GM12878 (cell line): ENCODE measurements at regions not wholly inside any gene's neighbourhood (a gene's known extent, or its start where the extent isn't known, plus 50 kb on each side); places are given as distances from the start of the nearest gene placed in this dataset.

ENCODE experiments used
- ATAC-seq: fragments of 200-7000 bp; cut with Tn5 transposase; 3 replicates; pipeline ENCODE4 v1.9.1; 2020; ENCODE audit warnings: mild to moderate bottlenecking, moderate library complexity
- BruUV-seq: library from RNA; stranded (reverse); fragments of 400-500 nt; replicated peaks from 2 replicates; lab custom pipeline; 2021; lab: Mats Ljungman, UMichigan
- CTCF ChIA-PET: fragments of 300-600 bp; sonication (Branson Sonifier 250); formaldehyde crosslinking; extraction: SDS; loops from one replicate; lab custom pipeline; 2021; ENCODE audit warnings: inconsistent platforms; lab: Yijun Ruan, JAX
- POLR2A ChIA-PET: fragments of 350-600 bp; formaldehyde crosslinking; extraction: SDS; loops from one replicate; lab custom pipeline; 2021; ENCODE audit warnings: inconsistent platforms; lab: Charles Lee
- RAD21 ChIA-PET: fragments of 300-600 bp; sonication (Branson Sonifier 250); formaldehyde crosslinking; loops from one replicate; lab custom pipeline; 2023; ENCODE audit warnings: antibody characterized with exemption; ENCODE audit not compliant: unreplicated experiment; lab: Charles Lee
- SMC1A ChIA-PET: fragments of 300-600 bp; sonication (Branson Sonifier 250); formaldehyde crosslinking; loops from one replicate; lab custom pipeline; 2023; ENCODE audit not compliant: unreplicated experiment, uncharacterized antibody; lab: Charles Lee
- DNase-seq: peaks from one replicate; pipeline ENCODE4 v3.0.0-alpha.2; 2011; ENCODE audit warnings: low read depth, low spot score
- FAIRE-seq: peaks from 3 replicates; lab custom pipeline; 2011; peaks lifted over from hg19 to GRCh38; lab: Jason Lieb, UNC
- H2AFZ ChIP-seq: 2 replicates; pipeline ENCODE4 v1.6.0; 2011; ENCODE audit warnings: low read depth, low read length, control low read depth; ENCODE audit not compliant: control insufficient read depth
- H3K27ac ChIP-seq: 2 replicates; pipeline ENCODE4 v1.5.1; 2011; ENCODE audit warnings: control low read depth; ENCODE audit not compliant: control insufficient read depth, insufficient read depth
- H3K27me3 ChIP-seq, 2 experiments: replicated peaks in 1 of 2; 2 replicates each; pipeline versions ENCODE4 v1.6.0 to v1.6.1; 2011; ENCODE audit warnings: low read length in 1 of 2; ENCODE audit not compliant: control insufficient read depth in 2 of 2, insufficient read depth in 2 of 2
- H3K36me3 ChIP-seq, 2 experiments: 2 replicates each; pipeline ENCODE4 v1.5.1; 2011; ENCODE audit warnings: low read length in 1 of 2; ENCODE audit not compliant: control insufficient read depth in 2 of 2, insufficient read depth in 2 of 2
- H3K4me1 ChIP-seq: 2 replicates; pipeline ENCODE4 v1.6.1; 2011; ENCODE audit warnings: mild to moderate bottlenecking, low read length, moderate library complexity, mixed read lengths; ENCODE audit not compliant: control insufficient read depth, insufficient read depth
- H3K4me2 ChIP-seq: 2 replicates; pipeline ENCODE4 v1.6.0; 2011; ENCODE audit warnings: control low read depth; ENCODE audit not compliant: control insufficient read depth, insufficient read depth
- H3K4me3 ChIP-seq: fragments of 200-600 bp; sonication (generic); 2 replicates; pipeline ENCODE4 v1.5.1; 2016
- H3K79me2 ChIP-seq: 2 replicates; pipeline ENCODE4 v1.6.0; 2011; ENCODE audit warnings: low read length; ENCODE audit not compliant: control insufficient read depth, insufficient read depth
- H3K9ac ChIP-seq: 2 replicates; pipeline ENCODE4 v1.8.0; 2011; ENCODE audit warnings: low read length, control low read depth, mixed read lengths; ENCODE audit not compliant: control insufficient read depth, insufficient read depth
- H3K9me3 ChIP-seq: replicated peaks from 3 replicates; pipeline ENCODE4 v1.5.1; 2011; ENCODE audit warnings: mild to moderate bottlenecking, low read length; ENCODE audit not compliant: control insufficient read depth, insufficient read depth
- H4K20me1 ChIP-seq: 2 replicates; pipeline ENCODE4 v1.6.0; 2011; ENCODE audit not compliant: control insufficient read depth, insufficient read depth
- ATF2 ChIP-seq: IDR thresholded peaks from 2 replicates; pipeline ENCODE4 v1.6.1; 2012; ENCODE audit warnings: low read length, inconsistent platforms
- CBFB ChIP-seq: IDR thresholded peaks from 2 replicates; pipeline ENCODE4 v1.6.1; 2016; ENCODE audit warnings: antibody characterized with exemption, low read depth
- CHD1 ChIP-seq: IDR thresholded peaks from 2 replicates; pipeline ENCODE4 v1.6.1; 2012; ENCODE audit warnings: low read depth, low read length, improper control_type of control experiment
- DPF2 ChIP-seq: fragments of 450-650 bp; IDR thresholded peaks from 2 replicates; pipeline ENCODE4 v1.6.1; 2017; ENCODE audit warnings: mild to moderate bottlenecking
- ESRRA ChIP-seq: IDR thresholded peaks from 2 replicates; pipeline ENCODE4 v1.6.1; 2012; ENCODE audit warnings: mild to moderate bottlenecking, low read length, improper control_type of control experiment
- FOXM1 ChIP-seq: IDR thresholded peaks from 2 replicates; pipeline ENCODE4 v1.6.1; 2012; ENCODE audit warnings: low read depth, mild to moderate bottlenecking, inconsistent platforms, low read length, moderate library complexity
- HSF1 ChIP-seq: fragments of 150-350 bp; IDR thresholded peaks from 2 replicates; pipeline ENCODE4 v1.6.1; 2014; ENCODE audit warnings: mild to moderate bottlenecking, low read depth, low read length
- MYC ChIP-seq: IDR thresholded peaks from 2 replicates; pipeline ENCODE4 v1.6.1; 2011; ENCODE audit warnings: mild to moderate bottlenecking, low read length, moderate library complexity, inconsistent platforms; ENCODE audit not compliant: insufficient read depth, insufficient replicate concordance, insufficient read length, severe bottlenecking
- NFIC ChIP-seq: IDR thresholded peaks from 2 replicates; pipeline ENCODE4 v1.6.1; 2012; ENCODE audit warnings: low read depth, mild to moderate bottlenecking, inconsistent platforms, low read length, moderate library complexity
- PAX8 ChIP-seq: fragments of 450-650 bp; IDR thresholded peaks from 2 replicates; pipeline ENCODE4 v1.6.1; 2017; ENCODE audit warnings: mild to moderate bottlenecking, moderate library complexity
- SREBF2 ChIP-seq: IDR thresholded peaks from 2 replicates; pipeline ENCODE4 v1.6.1; 2012; ENCODE audit warnings: mild to moderate bottlenecking, low read length
- YBX1 ChIP-seq: fragments of 450-650 bp; IDR thresholded peaks from 2 replicates; pipeline ENCODE4 v1.6.1; 2016; ENCODE audit warnings: antibody characterized with exemption
- ZNF217 ChIP-seq: fragments of 450-650 bp; IDR thresholded peaks from 2 replicates; pipeline ENCODE4 v1.6.1; 2017; ENCODE audit warnings: antibody characterized with exemption, mild to moderate bottlenecking
- ZNF592 ChIP-seq: fragments of 450-650 bp; IDR thresholded peaks from 2 replicates; pipeline ENCODE4 v1.6.1; 2017; ENCODE audit warnings: mild to moderate bottlenecking, moderate library complexity
- WGBS: methylation state at CpG from one replicate; pipeline ENCODE4 v1.1.6; 2016; ENCODE audit warnings: low lambda C conversion rate; ENCODE audit not compliant: insufficient replicate concordance, insufficient coverage; ENCODE audit errors: missing lambda C conversion rate; 5-methylcytosine and 5-hydroxymethylcytosine counted together
- in situ Hi-C: fragments of 300-500 bp; cut with MboI; formaldehyde crosslinking; loops from 9 replicates; pipeline ENCODE4 v1.14.3; 2018; ENCODE audit warnings: mixed read lengths
- intact Hi-C: fragments of 100-400 bp; cut with micrococcal nuclease; formaldehyde crosslinking; loops from one replicate; pipeline ENCODE4 v1.14.2; 2022; ENCODE audit not compliant: unreplicated experiment

DNA sequence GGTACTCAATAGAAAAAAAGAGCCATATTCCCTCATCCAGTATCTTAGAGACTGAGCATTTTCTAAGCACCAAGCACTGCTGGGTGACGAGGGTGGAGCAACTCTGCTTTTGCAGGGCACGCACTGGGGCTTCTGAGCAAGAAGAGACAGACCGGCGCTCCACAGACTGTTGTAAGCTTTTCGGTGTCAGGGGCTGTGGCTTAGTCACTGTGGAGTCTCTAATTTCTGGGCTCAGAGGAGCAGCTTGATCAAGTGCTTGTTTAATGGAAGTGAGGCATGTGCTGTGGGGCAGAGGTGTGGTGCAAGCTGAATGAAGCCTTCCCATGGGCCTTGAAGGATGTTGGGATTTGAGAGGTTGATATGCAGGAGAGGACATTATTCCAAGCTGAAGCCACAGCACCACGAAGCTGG lies 227.1 kb downstream of the MYCN start:
- CTCF ChIA-PET, result no interaction called here
- SMC1A ChIA-PET, result no interaction called here
- RAD21 ChIA-PET, result no interaction called here
- no peak for DNase-seq
- H3K36me3 ChIP-seq, result no peaks in the 10 kb centered on the region
- no peaks in the 10 kb centered on the region for H3K4me1 ChIP-seq
- no peaks in the 10 kb centered on the region for H3K27me3 ChIP-seq
- H4K20me1 ChIP-seq, result no peaks in the 10 kb centered on the region
- no peaks in the 10 kb centered on the region for H3K9me3 ChIP-seq
- POLR2A ChIA-PET, result no interaction called here
- WGBS, result 45% methylated on average over 6 of the region's 6 CpGs
- no TSS peak for BruUV-seq
- TF ChIP-seq DPF2 (no peak), CBFB (no peak), FOXM1 (no peak), YBX1 (no peak), HSF1 (no peak), ZNF217 (no peak), ESRRA (no peak), ZNF592 (no peak), CHD1 (no peak), PAX8 (no peak), SREBF2 (no peak), ATF2 (no peak), NFIC (no peak), MYC (no peak)
- H3K79me2 ChIP-seq, result no peaks in the 10 kb centered on the region
- H3K9ac ChIP-seq, result no peak overlapping the region
- H3K4me3 ChIP-seq, result no peak overlapping the region
- no peak overlapping the region for H3K27ac ChIP-seq
- FAIRE-seq, result no peak
- ATAC-seq, result no peak
- intact Hi-C loops, result no loop called here
- H2AFZ ChIP-seq, result no peak overlapping the region
- in situ Hi-C loops, result no loop called here
- H3K4me2 ChIP-seq, result no peak overlapping the region
